GM18498 (cell line): ENCODE measurements at regions not wholly inside any gene's neighbourhood (a gene's known extent, or its start where the extent isn't known, plus 50 kb on each side); places are given as distances from the start of the nearest gene placed in this dataset.
"Not testable (repeated sequence)": the region's sequence is repeated elsewhere in the genome, so short reads cannot be mapped to it uniquely, and the experiment has no call there.

ENCODE experiments used
- ATAC-seq: cut with Tn5 transposase; IDR thresholded peaks from one replicate; pipeline ENCODE4 v1.9.1; 2021; ENCODE audit warnings: mild to moderate bottlenecking, moderate library complexity; ENCODE audit not compliant: unreplicated experiment

- no peak for ATAC-seq
Measured at GRCh38 chrY:9619541-9619940, 91.9 kb downstream of the TSPY10 start.

- no peak for ATAC-seq
Measured at GRCh38 chrY:9623196-9623595, 95.5 kb downstream of the TSPY10 start.

- ATAC-seq = not testable (repeated sequence)
Measured at GRCh38 chrY:9640595-9641132, 113.0 kb downstream of the TSPY10 start.

GRCh38 chrY:9666204-9666603, 138.5 kb downstream of the TSPY10 start:
- not testable (repeated sequence) for ATAC-seq

GRCh38 chrY:9692481-9692880, 164.8 kb downstream of the TSPY10 start:
- not testable (repeated sequence) for ATAC-seq

GRCh38 chrY:9716932-9717331, 189.3 kb downstream of the TSPY10 start:
- not testable (repeated sequence) for ATAC-seq

- not testable (repeated sequence) for ATAC-seq
Measured at GRCh38 chrY:9718803-9719202, 191.1 kb downstream of the TSPY10 start.

GRCh38 chrY:9719616-9720015, 191.9 kb downstream of the TSPY10 start:
- ATAC-seq = not testable (repeated sequence)

- ATAC-seq = not testable (repeated sequence)
Measured at GRCh38 chrY:9737626-9738025, 209.9 kb downstream of the TSPY10 start.

GRCh38 chrY:9755975-9756374, 228.3 kb downstream of the TSPY10 start:
- ATAC-seq = not testable (repeated sequence)

GRCh38 chrY:9757488-9757887, 229.8 kb downstream of the TSPY10 start:
- peak; percentile 81 for ATAC-seq

- not testable (repeated sequence) for ATAC-seq
Measured at GRCh38 chrY:9762443-9762842, 234.8 kb downstream of the TSPY10 start.

- ATAC-seq = peak; percentile 79
Measured at GRCh38 chrY:9769312-9769711, 241.6 kb downstream of the TSPY10 start.

GRCh38 chrY:9771086-9771485, 243.4 kb downstream of the TSPY10 start:
- ATAC-seq = not testable (repeated sequence)

GRCh38 chrY:9772120-9772519, 244.4 kb downstream of the TSPY10 start:
- ATAC-seq = not testable (repeated sequence)

- ATAC-seq = peak; percentile 69
Measured at GRCh38 chrY:9774765-9775164, 247.1 kb downstream of the TSPY10 start.

GRCh38 chrY:9775657-9776056, 248.0 kb downstream of the TSPY10 start:
- ATAC-seq = not testable (repeated sequence)

GRCh38 chrY:9781548-9781947, 253.9 kb downstream of the TSPY10 start:
- ATAC-seq = not testable (repeated sequence)

GRCh38 chrY:9797881-9798280, 270.2 kb downstream of the TSPY10 start:
- ATAC-seq = not testable (repeated sequence)

GRCh38 chrY:9805235-9805634, 277.6 kb downstream of the TSPY10 start:
- ATAC-seq = no peak
